PC-3 (cell line): ENCODE measurements at regions not wholly inside any gene's neighbourhood (a gene's known extent, or its start where the extent isn't known, plus 50 kb on each side); places are given as distances from the start of the nearest gene placed in this dataset.

Experiments used
- ATAC-seq: fragments of 200-7000 bp; cut with Tn5 transposase; 2 replicates; pipeline ENCODE4 v1.9.1; 2020; ENCODE audit warnings: mild to moderate bottlenecking, moderate library complexity
- BruUV-seq: library from RNA; stranded (reverse); fragments of 400-500 nt; replicated peaks from 2 replicates; lab custom pipeline; 2021; lab: Mats Ljungman, UMichigan
- CTCF ChIA-PET: fragments of 300-600 bp; sonication (Branson Sonifier 250); formaldehyde crosslinking; loops from one replicate; lab custom pipeline; 2022; ENCODE audit warnings: antibody characterized with exemption; lab: Charles Lee
- POLR2A ChIA-PET: fragments of 300-600 bp; sonication (Branson Sonifier 250); formaldehyde crosslinking; loops from one replicate; lab custom pipeline; 2022; ENCODE audit warnings: antibody characterized with exemption; ENCODE audit not compliant: unreplicated experiment; lab: Charles Lee
- DNase-seq: peaks from one replicate; pipeline ENCODE4 v3.0.0-alpha.2; 2015
- H2AFZ ChIP-seq: fragments of 300-600 bp; sonication (generic); 2 replicates; pipeline ENCODE4 v1.6.0; 2016; ENCODE audit warnings: antibody characterized with exemption, low read length
- H3F3A ChIP-seq: fragments of 300-600 bp; sonication (generic); one replicate; pipeline ENCODE4 v1.6.0; 2017; ENCODE audit warnings: antibody characterized with exemption, low read length, control low read depth, mild to moderate bottlenecking; ENCODE audit not compliant: unreplicated experiment
- H3K27ac ChIP-seq: fragments of 300-600 bp; sonication (generic); 2 replicates; pipeline ENCODE4 v1.5.1; 2016; ENCODE audit warnings: mild to moderate bottlenecking, low read length
- H3K27me3 ChIP-seq: fragments of 300-600 bp; sonication (generic); 2 replicates; pipeline ENCODE4 v1.6.1; 2016; ENCODE audit warnings: low read length, mixed read lengths
- H3K36me3 ChIP-seq: fragments of 300-600 bp; sonication (generic); 2 replicates; pipeline ENCODE4 v1.6.1; 2016; ENCODE audit warnings: low read depth, mixed run types, low read length, mixed read lengths
- H3K4me1 ChIP-seq: fragments of 300-600 bp; sonication (generic); 2 replicates; pipeline ENCODE4 v1.5.1; 2016; ENCODE audit warnings: low read length; ENCODE audit not compliant: insufficient read depth
- H3K4me2 ChIP-seq: fragments of 300-600 bp; sonication (generic); 2 replicates; pipeline ENCODE4 v1.6.0; 2016; ENCODE audit warnings: low read length
- H3K4me3 ChIP-seq: fragments of 300-600 bp; sonication (generic); 2 replicates; pipeline ENCODE4 v1.5.1; 2016; ENCODE audit warnings: mild to moderate bottlenecking, low read length, mixed read lengths
- H3K79me2 ChIP-seq: fragments of 300-600 bp; sonication (generic); 2 replicates; pipeline ENCODE4 v1.6.1; 2017; ENCODE audit warnings: low read length, mixed read lengths
- H3K9ac ChIP-seq: fragments of 300-600 bp; sonication (generic); 2 replicates; pipeline ENCODE4 v1.6.0; 2016; ENCODE audit warnings: mild to moderate bottlenecking, low read length
- H3K9me2 ChIP-seq: fragments of 300-600 bp; sonication (generic); replicated peaks from 2 replicates; pipeline ENCODE4 v1.6.1; 2016; ENCODE audit warnings: mixed run types, low read length, mixed read lengths
- H3K9me3 ChIP-seq: fragments of 300-600 bp; sonication (generic); 2 replicates; pipeline ENCODE4 v1.6.1; 2016; ENCODE audit warnings: low read length, mixed read lengths
- H4K20me1 ChIP-seq: fragments of 300-600 bp; sonication (generic); 2 replicates; pipeline ENCODE4 v1.6.1; 2016; ENCODE audit warnings: low read length, mixed read lengths
- EZH2 ChIP-seq: fragments of 300-600 bp; sonication (generic); IDR thresholded peaks from one replicate; pipeline ENCODE4 v1.6.1; 2017; ENCODE audit warnings: antibody characterized with exemption, mild to moderate bottlenecking, low read length; ENCODE audit not compliant: unreplicated experiment
- EZH2phosphoT487 ChIP-seq: fragments of 300-600 bp; sonication (generic); IDR thresholded peaks from 2 replicates; pipeline ENCODE4 v1.6.1; 2018; ENCODE audit warnings: mild to moderate bottlenecking, antibody characterized with exemption, low read length, borderline replicate concordance
- intact Hi-C: fragments of 100-400 bp; cut with micrococcal nuclease; formaldehyde crosslinking; loops from 2 replicates; pipeline ENCODE4 v1.9.0; 2023
- TF ChIP-seq, protein P1 (sequence below): fragments of 300-600 bp; sonication (generic); conservative IDR thresholded peaks from 2 replicates; pipeline ENCODE4 v1.5.1; 2017; ENCODE audit warnings: antibody characterized with exemption, low read depth, mild to moderate bottlenecking, low read length

DNA sequence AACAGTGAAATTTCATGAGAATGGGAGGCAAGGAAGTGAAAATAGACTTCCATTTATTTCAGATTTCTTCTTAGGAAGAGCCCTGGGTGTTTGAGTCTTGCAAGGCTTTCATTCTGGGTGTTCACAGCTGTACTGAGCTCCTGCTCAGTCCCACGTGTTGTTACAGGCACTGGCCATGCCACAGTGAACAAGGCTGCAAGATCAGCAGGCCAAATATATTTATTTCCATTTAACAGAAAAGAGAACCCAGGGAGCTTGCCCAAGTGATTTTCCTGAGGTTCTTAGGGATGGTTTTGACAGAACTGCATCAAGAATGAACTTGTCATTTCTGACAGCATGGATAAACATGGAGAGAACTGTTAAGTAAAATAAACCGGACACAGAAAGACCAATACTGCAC is 54.5 kb upstream of the CD36 start:
- Histone ChIP-seq H3F3A (no peaks in the 10 kb centered on the region), H3K4me2 (no peak overlapping the region), H3K9me3 (no peaks in the 10 kb centered on the region), H3K9ac (no peak overlapping the region), H3K79me2 (no peaks in the 10 kb centered on the region), H3K4me1 (peaks cover 6% of the 10 kb centered on the region), H2AFZ (no peak overlapping the region), H3K4me3 (no peak overlapping the region), H3K36me3 (no peaks in the 10 kb centered on the region), H3K27me3 (no peaks in the 10 kb centered on the region), H3K27ac (no peak overlapping the region), H3K9me2 (no peaks in the 10 kb centered on the region), H4K20me1 (no peaks in the 10 kb centered on the region)
- CTCF ChIA-PET, result no interaction called here
- BruUV-seq, result no TSS peak
- POLR2A ChIA-PET, result no interaction called here
- no peak for ATAC-seq
- TF ChIP-seq, protein P1, sequence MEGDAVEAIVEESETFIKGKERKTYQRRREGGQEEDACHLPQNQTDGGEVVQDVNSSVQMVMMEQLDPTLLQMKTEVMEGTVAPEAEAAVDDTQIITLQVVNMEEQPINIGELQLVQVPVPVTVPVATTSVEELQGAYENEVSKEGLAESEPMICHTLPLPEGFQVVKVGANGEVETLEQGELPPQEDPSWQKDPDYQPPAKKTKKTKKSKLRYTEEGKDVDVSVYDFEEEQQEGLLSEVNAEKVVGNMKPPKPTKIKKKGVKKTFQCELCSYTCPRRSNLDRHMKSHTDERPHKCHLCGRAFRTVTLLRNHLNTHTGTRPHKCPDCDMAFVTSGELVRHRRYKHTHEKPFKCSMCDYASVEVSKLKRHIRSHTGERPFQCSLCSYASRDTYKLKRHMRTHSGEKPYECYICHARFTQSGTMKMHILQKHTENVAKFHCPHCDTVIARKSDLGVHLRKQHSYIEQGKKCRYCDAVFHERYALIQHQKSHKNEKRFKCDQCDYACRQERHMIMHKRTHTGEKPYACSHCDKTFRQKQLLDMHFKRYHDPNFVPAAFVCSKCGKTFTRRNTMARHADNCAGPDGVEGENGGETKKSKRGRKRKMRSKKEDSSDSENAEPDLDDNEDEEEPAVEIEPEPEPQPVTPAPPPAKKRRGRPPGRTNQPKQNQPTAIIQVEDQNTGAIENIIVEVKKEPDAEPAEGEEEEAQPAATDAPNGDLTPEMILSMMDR, result no peak
- no peak for TF ChIP-seq EZH2
- no peak for TF ChIP-seq EZH2phosphoT487
- intact Hi-C loops, result no loop called here
- DNase-seq, result no peak

DNA sequence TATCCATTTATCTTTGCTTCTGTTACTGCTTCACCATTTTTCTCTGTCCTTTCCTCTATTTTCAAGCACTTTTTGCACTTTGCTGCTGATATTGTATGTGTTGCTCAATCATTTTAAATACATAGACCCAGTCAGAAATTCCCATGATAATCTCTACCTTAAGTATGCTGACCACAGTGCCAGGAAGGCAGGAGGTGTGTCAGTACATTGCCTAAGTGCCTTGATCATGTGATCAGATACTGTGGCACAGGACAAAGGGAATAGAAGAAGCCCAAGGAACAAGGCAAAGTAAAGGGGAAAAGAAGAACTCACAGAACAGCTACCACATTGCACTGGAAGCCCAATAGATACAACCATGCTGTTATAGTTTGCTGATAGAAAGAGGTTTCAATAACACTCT is 53.7 kb upstream of the CD36 start:
- Histone ChIP-seq H3F3A (no peaks in the 10 kb centered on the region), H3K27me3 (no peaks in the 10 kb centered on the region), H3K36me3 (no peaks in the 10 kb centered on the region), H3K9me2 (no peaks in the 10 kb centered on the region), H3K4me3 (no peak overlapping the region), H3K9ac (no peak overlapping the region), H3K27ac (no peak overlapping the region), H3K9me3 (no peaks in the 10 kb centered on the region), H2AFZ (peak overlapping the region; percentile 11; the same call in 1 of the 2 replicates), H3K4me1 (peaks cover 8% of the 10 kb centered on the region), H4K20me1 (no peaks in the 10 kb centered on the region), H3K79me2 (no peaks in the 10 kb centered on the region), H3K4me2 (no peak overlapping the region)
- ATAC-seq, result no peak
- BruUV-seq, result no TSS peak
- DNase-seq, result peak; percentile 16
- no peak for TF ChIP-seq EZH2
- TF ChIP-seq, protein P1, result no peak
- no peak for TF ChIP-seq EZH2phosphoT487
- intact Hi-C loops, result no loop called here
- ChIA-PET POLR2A (no interaction called here), CTCF (no interaction called here)

DNA sequence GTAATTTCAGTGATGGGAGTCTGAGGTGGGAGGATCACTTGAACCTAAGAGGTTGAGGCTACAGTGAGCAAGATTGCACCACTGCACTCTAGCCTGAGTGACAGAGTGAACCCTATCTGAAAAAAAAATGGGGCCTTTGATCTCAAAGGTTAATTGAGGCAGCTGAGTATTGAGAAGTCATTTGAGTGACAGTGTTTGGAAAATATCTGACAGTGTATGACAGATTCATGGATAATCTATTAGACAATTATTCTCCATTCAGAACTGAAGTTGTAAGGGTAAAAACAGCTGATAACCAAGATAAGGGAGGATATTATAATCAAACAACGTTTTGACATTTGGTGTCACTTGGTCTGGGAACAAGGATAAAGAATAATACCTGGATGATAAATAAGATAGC is 50.9 kb upstream of the CD36 start:
- Histone ChIP-seq H3K4me1 (peaks cover 8% of the 10 kb centered on the region), H3K27me3 (no peaks in the 10 kb centered on the region), H3K4me2 (no peak overlapping the region), H3K9ac (no peak overlapping the region), H3K27ac (no peak overlapping the region), H2AFZ (no peak overlapping the region), H3F3A (no peaks in the 10 kb centered on the region), H3K79me2 (no peaks in the 10 kb centered on the region), H4K20me1 (no peaks in the 10 kb centered on the region), H3K36me3 (no peaks in the 10 kb centered on the region), H3K9me3 (no peaks in the 10 kb centered on the region), H3K4me3 (no peak overlapping the region), H3K9me2 (no peaks in the 10 kb centered on the region)
- intact Hi-C loops, result loop anchor here (2.0 kb wide), 2 partner anchors 21 to 35 kb away; no protein-coding TSS in a partner anchor
- ChIA-PET POLR2A (no interaction called here), CTCF (interaction anchor here (0.6 kb wide), 1 partner anchor 11 kb away, joined by 5 read pairs; no protein-coding TSS in a partner anchor)
- ATAC-seq, result no peak
- no peak for TF ChIP-seq EZH2phosphoT487
- TF ChIP-seq EZH2, result no peak
- TF ChIP-seq, protein P1, result no peak
- BruUV-seq, result no TSS peak
- DNase-seq, result no peak
